ENCODE measurements at regions not wholly inside any gene's neighbourhood (a gene's known extent, or its start where the extent isn't known, plus 50 kb on each side); places are given as distances from the start of the nearest gene placed in this dataset.

GRCh38 chr3:59401924-59402323, 352.1 kb upstream of the CFAP20DC start:
- no peak for TF ChIP-seq FOXM1 (IDR thresholded peaks at IDR 0.05; ENCODE audit: borderline replicate concordance)
- no peak for TF ChIP-seq FOXA1 (IDR thresholded peaks at IDR 0.05)
- no peak for TF ChIP-seq ELF4 (IDR thresholded peaks at IDR 0.05)
- no peak for TF ChIP-seq TARDBP (IDR thresholded peaks at IDR 0.05)
- TF ChIP-seq SUZ12 (IDR thresholded peaks at IDR 0.05) = no peak
- no peak for TF ChIP-seq BHLHE40 (IDR thresholded peaks at IDR 0.05; ENCODE audit: borderline replicate concordance)
- no peak for TF ChIP-seq ZNF384 (IDR thresholded peaks at IDR 0.05)
- TF ChIP-seq SP1 (IDR thresholded peaks at IDR 0.05) = no peak
- TF ChIP-seq FOXK2 (IDR thresholded peaks at IDR 0.05) = no peak
- no peak for TF ChIP-seq ARNT (IDR thresholded peaks at IDR 0.05)
- TF ChIP-seq PKNOX1 (IDR thresholded peaks at IDR 0.05) = no peak
- TF ChIP-seq CTBP1 (IDR thresholded peaks at IDR 0.05; ENCODE audit: borderline replicate concordance) = no peak
